ENCODE measurements at regions not wholly inside any gene's neighbourhood (a gene's known extent, or its start where the extent isn't known, plus 50 kb on each side); places are given as distances from the start of the nearest gene placed in this dataset.

DNA sequence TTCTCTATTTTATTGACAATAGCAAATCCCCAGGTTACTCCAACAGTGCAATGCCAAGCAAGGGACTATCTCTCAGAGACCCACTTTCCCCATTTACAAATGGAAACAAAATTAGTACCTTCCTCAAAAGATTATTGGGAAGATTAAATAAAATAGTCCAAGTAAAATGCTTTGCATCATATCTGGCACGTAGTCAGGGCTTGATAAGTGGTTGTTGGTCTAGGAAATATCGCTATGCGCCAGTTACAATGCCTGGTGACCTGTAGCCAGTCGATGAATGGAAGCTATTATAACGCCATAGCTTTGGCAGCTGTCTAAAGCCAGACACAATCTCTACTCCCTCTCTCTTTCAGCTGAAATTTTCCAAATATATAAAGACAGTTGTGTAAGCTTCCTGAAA is 220.3 kb downstream of the RAP2A start:
- TF ChIP-seq CTCF (conservative IDR thresholded peaks at IDR 0.05; ENCODE audit: low read depth, low read length) (no peak), ELK1 (IDR thresholded peaks at IDR 0.05; ENCODE audit: borderline replicate concordance, low read depth, low read length) (no peak), USF2 (IDR thresholded peaks at IDR 0.05; ENCODE audit: low read depth, low read length) (no peak)
